ENCODE measurements at regions not wholly inside any gene's neighbourhood (a gene's known extent, or its start where the extent isn't known, plus 50 kb on each side); places are given as distances from the start of the nearest gene placed in this dataset.

- peaks cover 6% of the 10 kb centered on the region for H3K27me3 Mint-ChIP-seq
- H3K4me1 Mint-ChIP-seq, result peaks cover 14% of the 10 kb centered on the region
- no peak overlapping the region for H3K4me3 Mint-ChIP-seq
- ATAC-seq (peak; percentile 42), DNase-seq (peak; percentile 5)
- H3K36me3 Mint-ChIP-seq (ENCODE audit: low read depth), result no peaks in the 10 kb centered on the region
- no peaks in the 10 kb centered on the region for H3K9me3 Mint-ChIP-seq
- H3K27ac Mint-ChIP-seq, result no peak overlapping the region
Measured at GRCh38 chr7:51467384-51468017, 150.9 kb upstream of the COBL start.

- no peaks in the 10 kb centered on the region for H3K4me1 Mint-ChIP-seq
- H3K4me3 Mint-ChIP-seq, result no peak overlapping the region
- DNase-seq (no peak), ATAC-seq (no peak)
- no peak overlapping the region for H3K27ac Mint-ChIP-seq
- H3K9me3 Mint-ChIP-seq, result no peaks in the 10 kb centered on the region
- H3K27me3 Mint-ChIP-seq, result peaks cover 4% of the 10 kb centered on the region
- no peaks in the 10 kb centered on the region for H3K36me3 Mint-ChIP-seq (ENCODE audit: low read depth)
Measured at GRCh38 chr7:51459809-51460208, 143.2 kb upstream of the COBL start.

- no peaks in the 10 kb centered on the region for H3K9me3 Mint-ChIP-seq
- peaks cover 4% of the 10 kb centered on the region for H3K27me3 Mint-ChIP-seq
- no peak overlapping the region for H3K4me3 Mint-ChIP-seq
- no peak overlapping the region for H3K27ac Mint-ChIP-seq
- DNase-seq (no peak), ATAC-seq (no peak)
- no peaks in the 10 kb centered on the region for H3K36me3 Mint-ChIP-seq (ENCODE audit: low read depth)
- H3K4me1 Mint-ChIP-seq, result no peaks in the 10 kb centered on the region
Measured at GRCh38 chr7:51458693-51459092, 142.1 kb upstream of the COBL start.

- Mint-ChIP-seq H3K27me3 (peaks cover 4% of the 10 kb centered on the region), H3K36me3 (ENCODE audit: low read depth) (no peaks in the 10 kb centered on the region), H3K4me1 (no peaks in the 10 kb centered on the region), H3K27ac (no peak overlapping the region), H3K4me3 (no peak overlapping the region), H3K9me3 (no peaks in the 10 kb centered on the region)
- no peak for ATAC-seq
- no peak for DNase-seq
Measured at GRCh38 chr7:51457079-51457478, 140.5 kb upstream of the COBL start.

- H3K27me3 Mint-ChIP-seq, result peaks cover 4% of the 10 kb centered on the region
- no peak overlapping the region for H3K4me3 Mint-ChIP-seq
- no peaks in the 10 kb centered on the region for H3K4me1 Mint-ChIP-seq
- no peak for ATAC-seq
- DNase-seq, result no peak
- no peak overlapping the region for H3K27ac Mint-ChIP-seq
- H3K36me3 Mint-ChIP-seq (ENCODE audit: low read depth), result no peaks in the 10 kb centered on the region
- no peaks in the 10 kb centered on the region for H3K9me3 Mint-ChIP-seq
Measured at GRCh38 chr7:51456431-51457060, 139.9 kb upstream of the COBL start.

- H3K4me1 Mint-ChIP-seq, result no peaks in the 10 kb centered on the region
- H3K27ac Mint-ChIP-seq, result no peak overlapping the region
- H3K36me3 Mint-ChIP-seq (ENCODE audit: low read depth), result no peaks in the 10 kb centered on the region
- ATAC-seq (no peak), DNase-seq (no peak)
- no peaks in the 10 kb centered on the region for H3K9me3 Mint-ChIP-seq
- no peak overlapping the region for H3K4me3 Mint-ChIP-seq
- H3K27me3 Mint-ChIP-seq, result peaks cover 4% of the 10 kb centered on the region
Measured at GRCh38 chr7:51455948-51456347, 139.3 kb upstream of the COBL start.

GRCh38 chr7:51455513-51455912, 138.9 kb upstream of the COBL start:
- ATAC-seq, result no peak
- no peaks in the 10 kb centered on the region for H3K36me3 Mint-ChIP-seq (ENCODE audit: low read depth)
- H3K4me1 Mint-ChIP-seq, result no peaks in the 10 kb centered on the region
- H3K27me3 Mint-ChIP-seq, result peaks cover 4% of the 10 kb centered on the region
- H3K4me3 Mint-ChIP-seq, result no peak overlapping the region
- no peaks in the 10 kb centered on the region for H3K9me3 Mint-ChIP-seq
- no peak overlapping the region for H3K27ac Mint-ChIP-seq
- no peak for DNase-seq

GRCh38 chr7:51455086-51455485, 138.5 kb upstream of the COBL start:
- no peak overlapping the region for H3K4me3 Mint-ChIP-seq
- H3K27ac Mint-ChIP-seq, result no peak overlapping the region
- H3K27me3 Mint-ChIP-seq, result peaks cover 4% of the 10 kb centered on the region
- H3K9me3 Mint-ChIP-seq, result no peaks in the 10 kb centered on the region
- no peaks in the 10 kb centered on the region for H3K4me1 Mint-ChIP-seq
- no peaks in the 10 kb centered on the region for H3K36me3 Mint-ChIP-seq (ENCODE audit: low read depth)
- no peak for ATAC-seq
- DNase-seq, result no peak

- H3K4me1 Mint-ChIP-seq, result no peaks in the 10 kb centered on the region
- ATAC-seq, result no peak
- H3K27me3 Mint-ChIP-seq, result no peaks in the 10 kb centered on the region
- no peak for DNase-seq
- no peaks in the 10 kb centered on the region for H3K9me3 Mint-ChIP-seq
- H3K4me3 Mint-ChIP-seq, result no peak overlapping the region
- H3K36me3 Mint-ChIP-seq (ENCODE audit: low read depth), result no peaks in the 10 kb centered on the region
- no peak overlapping the region for H3K27ac Mint-ChIP-seq
Measured at GRCh38 chr7:51452694-51453093, 136.1 kb upstream of the COBL start.

GRCh38 chr7:51451751-51452476, 135.3 kb upstream of the COBL start:
- ATAC-seq (no peak), DNase-seq (no peak)
- no peaks in the 10 kb centered on the region for H3K27me3 Mint-ChIP-seq
- H3K4me1 Mint-ChIP-seq, result no peaks in the 10 kb centered on the region
- H3K27ac Mint-ChIP-seq, result no peak overlapping the region
- H3K9me3 Mint-ChIP-seq, result no peaks in the 10 kb centered on the region
- H3K36me3 Mint-ChIP-seq (ENCODE audit: low read depth), result no peaks in the 10 kb centered on the region
- H3K4me3 Mint-ChIP-seq, result no peak overlapping the region

GRCh38 chr7:51450541-51450940, 133.9 kb upstream of the COBL start:
- H3K9me3 Mint-ChIP-seq, result no peaks in the 10 kb centered on the region
- H3K4me1 Mint-ChIP-seq, result no peaks in the 10 kb centered on the region
- no peaks in the 10 kb centered on the region for H3K27me3 Mint-ChIP-seq
- no peaks in the 10 kb centered on the region for H3K36me3 Mint-ChIP-seq (ENCODE audit: low read depth)
- DNase-seq (no peak), ATAC-seq (no peak)
- no peak overlapping the region for H3K27ac Mint-ChIP-seq
- no peak overlapping the region for H3K4me3 Mint-ChIP-seq

- Mint-ChIP-seq H3K27ac (no peak overlapping the region), H3K36me3 (ENCODE audit: low read depth) (no peaks in the 10 kb centered on the region), H3K9me3 (peaks cover 11% of the 10 kb centered on the region), H3K4me3 (no peak overlapping the region), H3K4me1 (no peaks in the 10 kb centered on the region), H3K27me3 (no peaks in the 10 kb centered on the region)
- ATAC-seq (no peak), DNase-seq (no peak)
Measured at GRCh38 chr7:51446785-51447184, 130.2 kb upstream of the COBL start.

- no peak overlapping the region for H3K27ac Mint-ChIP-seq
- H3K27me3 Mint-ChIP-seq, result no peaks in the 10 kb centered on the region
- no peak overlapping the region for H3K4me3 Mint-ChIP-seq
- H3K4me1 Mint-ChIP-seq, result no peaks in the 10 kb centered on the region
- peaks cover 11% of the 10 kb centered on the region for H3K9me3 Mint-ChIP-seq
- DNase-seq (no peak), ATAC-seq (no peak)
- no peaks in the 10 kb centered on the region for H3K36me3 Mint-ChIP-seq (ENCODE audit: low read depth)
Measured at GRCh38 chr7:51446356-51446755, 129.7 kb upstream of the COBL start.

- ATAC-seq (no peak), DNase-seq (no peak)
- H3K4me1 Mint-ChIP-seq, result no peaks in the 10 kb centered on the region
- H3K4me3 Mint-ChIP-seq, result no peak overlapping the region
- peaks cover 11% of the 10 kb centered on the region for H3K9me3 Mint-ChIP-seq
- H3K27ac Mint-ChIP-seq, result no peak overlapping the region
- H3K27me3 Mint-ChIP-seq, result no peaks in the 10 kb centered on the region
- no peaks in the 10 kb centered on the region for H3K36me3 Mint-ChIP-seq (ENCODE audit: low read depth)
Measured at GRCh38 chr7:51444936-51445335, 128.3 kb upstream of the COBL start.

GRCh38 chr7:51430480-51431086, 114.0 kb upstream of the COBL start:
- ATAC-seq, result no peak
- Mint-ChIP-seq H3K27me3 (peaks cover 6% of the 10 kb centered on the region), H3K4me3 (no peak overlapping the region), H3K9me3 (no peaks in the 10 kb centered on the region), H3K4me1 (no peaks in the 10 kb centered on the region), H3K27ac (no peak overlapping the region), H3K36me3 (ENCODE audit: low read depth) (no peaks in the 10 kb centered on the region)
- peak; percentile 48 for DNase-seq
